ENCODE measurements at regions not wholly inside any gene's neighbourhood (a gene's known extent, or its start where the extent isn't known, plus 50 kb on each side); places are given as distances from the start of the nearest gene placed in this dataset.

DNA sequence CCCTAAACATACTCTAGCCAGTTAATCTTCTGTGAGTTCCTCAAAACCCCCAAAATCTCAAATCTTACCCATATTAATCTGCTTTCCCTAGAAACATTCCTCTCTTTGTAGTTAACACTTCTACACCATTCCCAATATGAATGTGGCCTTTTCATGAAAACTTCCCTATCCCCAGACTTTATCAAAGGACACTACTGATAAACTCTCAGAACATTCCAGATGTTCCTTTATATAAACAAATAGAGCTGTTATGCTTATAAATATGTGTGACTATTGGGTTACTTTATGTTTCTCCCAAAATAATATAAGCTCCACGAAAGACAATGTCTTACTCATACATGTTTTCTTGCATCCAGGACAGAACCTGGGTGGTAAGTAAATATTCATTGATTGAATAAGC, 205.4 kb upstream of the NFIA start:
- TF ChIP-seq ZNF274 (IDR thresholded peaks at IDR 0.05; ENCODE audit: borderline replicate concordance, extremely low read depth, low read length) (no peak), SP2 (IDR thresholded peaks at IDR 0.05; ENCODE audit: low read length) (no peak), POLR2AphosphoS5 (IDR thresholded peaks at IDR 0.05; ENCODE audit: low read depth, low read length) (no peak), TAF1 (IDR thresholded peaks at IDR 0.05; ENCODE audit: low read depth, low read length) (no peak), EP300 (IDR thresholded peaks at IDR 0.05; ENCODE audit: borderline replicate concordance in 1 of 2, low read depth in 2 of 2, low read length in 2 of 2) (no peak), CBX8 (IDR thresholded peaks at IDR 0.05; ENCODE audit: borderline replicate concordance, low read depth, low read length) (no peak), GTF2F1 (IDR thresholded peaks at IDR 0.05; ENCODE audit: borderline replicate concordance, low read depth, low read length) (no peak), RAD21 (IDR thresholded peaks at IDR 0.05 in 1 of 2, conservative IDR thresholded peaks at IDR 0.05 in 1 of 2; ENCODE audit: low read depth in 2 of 2, low read length in 2 of 2) (no peak), EGR1 (IDR thresholded peaks at IDR 0.05; ENCODE audit: borderline replicate concordance, low read depth, low read length) (no peak), POLR2A (IDR thresholded peaks at IDR 0.05; ENCODE audit: control extremely low read depth in 1 of 2, low read depth in 2 of 2, low read length in 2 of 2) (no peak), EZH2 (IDR thresholded peaks at IDR 0.05; ENCODE audit: low read depth, low read length, severe bottlenecking) (no peak)
- TF ChIP-seq, protein P1, sequence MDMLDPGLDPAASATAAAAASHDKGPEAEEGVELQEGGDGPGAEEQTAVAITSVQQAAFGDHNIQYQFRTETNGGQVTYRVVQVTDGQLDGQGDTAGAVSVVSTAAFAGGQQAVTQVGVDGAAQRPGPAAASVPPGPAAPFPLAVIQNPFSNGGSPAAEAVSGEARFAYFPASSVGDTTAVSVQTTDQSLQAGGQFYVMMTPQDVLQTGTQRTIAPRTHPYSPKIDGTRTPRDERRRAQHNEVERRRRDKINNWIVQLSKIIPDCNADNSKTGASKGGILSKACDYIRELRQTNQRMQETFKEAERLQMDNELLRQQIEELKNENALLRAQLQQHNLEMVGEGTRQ (IDR thresholded peaks at IDR 0.05; ENCODE audit: low read length) = no peak
- TF ChIP-seq, protein P2, sequence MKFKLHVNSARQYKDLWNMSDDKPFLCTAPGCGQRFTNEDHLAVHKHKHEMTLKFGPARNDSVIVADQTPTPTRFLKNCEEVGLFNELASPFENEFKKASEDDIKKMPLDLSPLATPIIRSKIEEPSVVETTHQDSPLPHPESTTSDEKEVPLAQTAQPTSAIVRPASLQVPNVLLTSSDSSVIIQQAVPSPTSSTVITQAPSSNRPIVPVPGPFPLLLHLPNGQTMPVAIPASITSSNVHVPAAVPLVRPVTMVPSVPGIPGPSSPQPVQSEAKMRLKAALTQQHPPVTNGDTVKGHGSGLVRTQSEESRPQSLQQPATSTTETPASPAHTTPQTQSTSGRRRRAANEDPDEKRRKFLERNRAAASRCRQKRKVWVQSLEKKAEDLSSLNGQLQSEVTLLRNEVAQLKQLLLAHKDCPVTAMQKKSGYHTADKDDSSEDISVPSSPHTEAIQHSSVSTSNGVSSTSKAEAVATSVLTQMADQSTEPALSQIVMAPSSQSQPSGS (IDR thresholded peaks at IDR 0.05; ENCODE audit: low read length) = no peak
- TF ChIP-seq, protein P3, sequence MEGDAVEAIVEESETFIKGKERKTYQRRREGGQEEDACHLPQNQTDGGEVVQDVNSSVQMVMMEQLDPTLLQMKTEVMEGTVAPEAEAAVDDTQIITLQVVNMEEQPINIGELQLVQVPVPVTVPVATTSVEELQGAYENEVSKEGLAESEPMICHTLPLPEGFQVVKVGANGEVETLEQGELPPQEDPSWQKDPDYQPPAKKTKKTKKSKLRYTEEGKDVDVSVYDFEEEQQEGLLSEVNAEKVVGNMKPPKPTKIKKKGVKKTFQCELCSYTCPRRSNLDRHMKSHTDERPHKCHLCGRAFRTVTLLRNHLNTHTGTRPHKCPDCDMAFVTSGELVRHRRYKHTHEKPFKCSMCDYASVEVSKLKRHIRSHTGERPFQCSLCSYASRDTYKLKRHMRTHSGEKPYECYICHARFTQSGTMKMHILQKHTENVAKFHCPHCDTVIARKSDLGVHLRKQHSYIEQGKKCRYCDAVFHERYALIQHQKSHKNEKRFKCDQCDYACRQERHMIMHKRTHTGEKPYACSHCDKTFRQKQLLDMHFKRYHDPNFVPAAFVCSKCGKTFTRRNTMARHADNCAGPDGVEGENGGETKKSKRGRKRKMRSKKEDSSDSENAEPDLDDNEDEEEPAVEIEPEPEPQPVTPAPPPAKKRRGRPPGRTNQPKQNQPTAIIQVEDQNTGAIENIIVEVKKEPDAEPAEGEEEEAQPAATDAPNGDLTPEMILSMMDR (IDR thresholded peaks at IDR 0.05; ENCODE audit: control extremely low read depth in 1 of 3, insufficient read depth in 1 of 3, low read depth in 1 of 3, low read length in 3 of 3) = no peak
